Aorta (tissue), 5 donors: ENCODE measurements at regions not wholly inside any gene's neighbourhood (a gene's known extent, or its start where the extent isn't known, plus 50 kb on each side); places are given as distances from the start of the nearest gene placed in this dataset.
A peak's percentile ranks its signal among the peaks of the same experiment; 100 is the strongest.

Source experiments
- ATAC-seq: fragments of 200-7000 bp; cut with Tn5 transposase; one replicate; pipeline ENCODE4 v1.9.1; 2022; ENCODE audit warnings: moderate library complexity; ENCODE audit not compliant: low FRiP score
- DNase-seq, 2 donors: peaks; one replicate each; pipeline ENCODE4 v3.0.0-alpha.2; 2020
- H3K27ac ChIP-seq, 2 donors: one replicate each; pipeline ENCODE4 v1.5.1; 2013; ENCODE audit warnings: low read length in 2 of 2, mild to moderate bottlenecking in 2 of 2, moderate library complexity in 2 of 2, control low read depth in 1 of 2, inconsistent platforms in 1 of 2, low read depth in 1 of 2
- H3K27me3 ChIP-seq, 2 donors: one replicate each; pipeline ENCODE4 v1.6.1; 2013; ENCODE audit warnings: control low read depth in 1 of 2, low read length in 1 of 2, mild to moderate bottlenecking in 1 of 2, moderate library complexity in 1 of 2; ENCODE audit not compliant: insufficient read depth in 2 of 2, control insufficient read depth in 1 of 2
- H3K36me3 ChIP-seq, 2 donors: one replicate each; pipeline ENCODE4 v1.6.1; 2013; ENCODE audit warnings: control low read depth in 1 of 2, low read length in 1 of 2, mild to moderate bottlenecking in 1 of 2; ENCODE audit not compliant: insufficient read depth in 2 of 2, control insufficient read depth in 1 of 2
- H3K4me1 ChIP-seq, 2 donors: one replicate each; pipeline ENCODE4 v1.6.1; 2013; ENCODE audit warnings: low read length in 2 of 2, control low read depth in 1 of 2, mild to moderate bottlenecking in 1 of 2, moderate library complexity in 1 of 2; ENCODE audit not compliant: insufficient read depth in 2 of 2, control insufficient read depth in 1 of 2
- H3K4me3 ChIP-seq, 2 donors: one replicate each; pipeline ENCODE4 v1.5.1; 2013; ENCODE audit warnings: low read length in 2 of 2, control low read depth in 1 of 2, mild to moderate bottlenecking in 1 of 2
- H3K9me3 ChIP-seq: one replicate; pipeline ENCODE4 v1.6.1; 2013; ENCODE audit warnings: mild to moderate bottlenecking, low read length; ENCODE audit not compliant: control insufficient read depth
- WGBS, 2 donors: extraction: QIAGEN DNeasy Blood & Tissue Kit; methylation state at CpG; one replicate each; pipeline ENCODE4 v1.1.7; 2013; 5-methylcytosine and 5-hydroxymethylcytosine counted together
- intact Hi-C, 2 donors: fragments of 100-400 bp; cut with DNase I; formaldehyde crosslinking; loops; one replicate each; pipeline versions ENCODE4 v1.14.2 to v1.15.0; 2022
- donor health status: healthy with polysubstance abuse.
- donor health status: Bipolar disorder and iron deficiency.
- donor health status: DM: no; HTN: no; CAD: no.
- donor health status: DM: no; HTN: no; CAD: no.
- donor health status: DM: yes; HTN: yes; CAD: no.

GRCh38 chr2:188181067-188181838 lies 110.4 kb upstream of the GULP1 start:
- Histone ChIP-seq H3K27ac (no peak overlapping the region), H3K9me3 (no peaks in the 10 kb centered on the region), H3K27me3 (no peaks in the 10 kb centered on the region), H3K4me3 (no peak overlapping the region), H3K4me1 (no peaks in the 10 kb centered on the region), H3K36me3 (no peaks in the 10 kb centered on the region)
- DNase-seq: no peak
- 84 to 86% methylated on average over 5 of the region's 5 CpGs for WGBS, 2 donors
- ATAC-seq: no peak
- intact Hi-C loops: no loop called here

GRCh38 chr2:188181884-188182283 lies 109.8 kb upstream of the GULP1 start:
- no peak overlapping the region for H3K27ac ChIP-seq
- H3K9me3 ChIP-seq: no peaks in the 10 kb centered on the region
- intact Hi-C loops: no loop called here
- no peak overlapping the region for H3K4me3 ChIP-seq
- no peak for ATAC-seq
- H3K36me3 ChIP-seq: no peaks in the 10 kb centered on the region
- WGBS, 2 donors: 78 to 95% methylated on average over 1 of the region's 1 CpG
- H3K4me1 ChIP-seq: no peaks in the 10 kb centered on the region
- no peaks in the 10 kb centered on the region for H3K27me3 ChIP-seq
- DNase-seq: no peak

- DNase-seq (no peak), ATAC-seq (no peak)
- intact Hi-C loops: no loop called here
These were observed 103.9 kb upstream of the GULP1 start for GRCh38 chr2:188187726-188188125.

GRCh38 chr2:188189356-188189755 lies 102.3 kb upstream of the GULP1 start:
- intact Hi-C loops: no loop called here
- H3K4me3 ChIP-seq: no peak overlapping the region
- 83 to 86% methylated on average over 3 of the region's 3 CpGs for WGBS, 2 donors

More at GRCh38 chr2:188187726-188188125, 103.9 kb upstream of the GULP1 start:
- Histone ChIP-seq H3K27ac (no peak overlapping the region), H3K4me3 (no peak overlapping the region), H3K27me3 (no peaks in the 10 kb centered on the region), H3K36me3 (no peaks in the 10 kb centered on the region), H3K9me3 (no peaks in the 10 kb centered on the region), H3K4me1 (no peaks in the 10 kb centered on the region)

GRCh38 chr2:188193230-188193629 lies 98.4 kb upstream of the GULP1 start:
- H3K4me1 ChIP-seq: no peaks in the 10 kb centered on the region
- H3K36me3 ChIP-seq: no peaks in the 10 kb centered on the region
- H3K27ac ChIP-seq: no peak overlapping the region
- H3K27me3 ChIP-seq: no peaks in the 10 kb centered on the region
- no peaks in the 10 kb centered on the region for H3K9me3 ChIP-seq
- ATAC-seq (no peak), DNase-seq (no peak)
- H3K4me3 ChIP-seq: no peak overlapping the region
- intact Hi-C loops: no loop called here
- 95 to 100% methylated on average over 1 of the region's 1 CpG for WGBS, 2 donors

More at GRCh38 chr2:188189356-188189755, 102.3 kb upstream of the GULP1 start:
- Histone ChIP-seq H3K36me3 (no peaks in the 10 kb centered on the region), H3K9me3 (no peaks in the 10 kb centered on the region), H3K27me3 (no peaks in the 10 kb centered on the region), H3K4me1 (no peaks in the 10 kb centered on the region), H3K27ac (no peak overlapping the region)
- DNase-seq (no peak), ATAC-seq (no peak)

- peaks cover 0 to 3% of the 10 kb centered on the region in 2 donors for H3K4me1 ChIP-seq
- H3K4me3 ChIP-seq: no peak overlapping the region
- no peaks in the 10 kb centered on the region for H3K36me3 ChIP-seq
- 5 to 9% methylated on average over 2 of the region's 2 CpGs for WGBS, 2 donors
- DNase-seq: no peak
- peak; percentile 64 for ATAC-seq
- H3K27me3 ChIP-seq: no peaks in the 10 kb centered on the region
- no peak overlapping the region for H3K27ac ChIP-seq
- H3K9me3 ChIP-seq: no peaks in the 10 kb centered on the region
- intact Hi-C loops: no loop called here
These were observed 95.2 kb upstream of the GULP1 start for GRCh38 chr2:188196343-188197008.

GRCh38 chr2:188199716-188200128 lies 92.0 kb upstream of the GULP1 start:
- no peak overlapping the region for H3K4me3 ChIP-seq
- H3K4me1 ChIP-seq: peaks cover 0 to 3% of the 10 kb centered on the region in 2 donors
- intact Hi-C loops: loop anchor here in 1 of 2 donors (10.0 kb wide), 1 partner anchor 315 kb away; no protein-coding TSS in a partner anchor
- no peak overlapping the region for H3K27ac ChIP-seq
- H3K36me3 ChIP-seq: no peaks in the 10 kb centered on the region
- ATAC-seq (no peak), DNase-seq (no peak)
- WGBS, 2 donors: 22 to 24% methylated on average over 3 of the region's 3 CpGs
- H3K27me3 ChIP-seq: no peaks in the 10 kb centered on the region
- no peaks in the 10 kb centered on the region for H3K9me3 ChIP-seq

- ATAC-seq (no peak), DNase-seq (no peak)
- Histone ChIP-seq H3K4me3 (no peak overlapping the region), H3K27ac (no peak overlapping the region), H3K27me3 (no peaks in the 10 kb centered on the region), H3K9me3 (no peaks in the 10 kb centered on the region), H3K36me3 (no peaks in the 10 kb centered on the region), H3K4me1 (peaks cover 0 to 3% of the 10 kb centered on the region in 2 donors)
- intact Hi-C loops: loop anchor here in 1 of 2 donors (10.0 kb wide), 1 partner anchor 313 kb away; no protein-coding TSS in a partner anchor
- WGBS, 2 donors: 98% methylated on average over 2 of the region's 2 CpGs
These were observed 90.0 kb upstream of the GULP1 start for GRCh38 chr2:188201639-188202038.

- 95 to 98% methylated on average over 1 of the region's 1 CpG for WGBS, 2 donors
- intact Hi-C loops: loop anchor here in 1 of 2 donors (10.0 kb wide), 1 partner anchor 312 kb away; no protein-coding TSS in a partner anchor
- DNase-seq (no peak), ATAC-seq (no peak)
- H3K36me3 ChIP-seq: no peaks in the 10 kb centered on the region
- H3K4me1 ChIP-seq: peaks cover 0 to 3% of the 10 kb centered on the region in 2 donors
- no peaks in the 10 kb centered on the region for H3K9me3 ChIP-seq
- H3K4me3 ChIP-seq: no peak overlapping the region
- H3K27me3 ChIP-seq: no peaks in the 10 kb centered on the region
- no peak overlapping the region for H3K27ac ChIP-seq
These were observed 88.9 kb upstream of the GULP1 start for GRCh38 chr2:188202777-188203176.
